ENCODE measurements at regions not wholly inside any gene's neighbourhood (a gene's known extent, or its start where the extent isn't known, plus 50 kb on each side); places are given as distances from the start of the nearest gene placed in this dataset.

DNA sequence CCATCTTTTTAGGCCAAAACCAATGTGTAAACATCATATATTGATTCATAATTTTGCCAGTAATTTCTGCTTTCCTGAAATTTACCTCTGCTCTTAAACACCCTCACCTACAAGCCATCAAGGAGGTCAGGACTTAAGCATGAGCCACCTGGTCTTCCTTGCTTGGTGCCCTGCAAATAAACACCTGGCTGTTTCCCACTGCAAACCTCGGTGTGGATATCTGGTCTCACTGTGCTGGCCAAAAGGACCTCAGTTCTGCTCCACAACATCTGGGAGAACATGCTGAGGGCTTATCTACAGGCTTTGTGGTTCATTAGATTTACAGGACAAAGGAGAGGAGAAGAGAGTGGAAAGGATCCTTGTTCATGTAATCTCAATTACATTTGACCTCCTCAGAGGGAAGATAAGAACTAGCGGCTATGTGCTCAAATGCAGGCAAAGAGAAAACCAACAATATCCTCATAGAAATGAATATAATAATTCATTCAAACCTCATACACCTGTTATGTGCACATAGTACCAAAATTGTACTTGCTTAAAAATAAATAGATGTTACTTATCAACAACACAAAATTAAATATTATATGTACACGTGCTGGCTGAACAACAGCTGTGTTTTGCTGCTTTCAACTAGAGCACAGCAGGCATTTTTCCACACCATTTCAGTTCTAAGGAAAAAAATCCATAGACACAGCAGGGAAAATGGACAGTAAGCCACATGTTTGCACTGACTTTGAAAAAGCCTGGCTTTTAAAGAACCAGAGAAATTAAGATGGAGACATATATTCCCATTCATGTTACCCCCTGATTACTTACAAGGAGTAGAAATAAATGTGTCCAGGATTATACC is 465.1 kb downstream of the LPIN1 start:
- Mint-ChIP-seq H3K27me3 (no peaks in the 10 kb centered on the region), H3K9me3 (no peaks in the 10 kb centered on the region), H3K4me1 (no peaks in the 10 kb centered on the region), H3K36me3 (no peaks in the 10 kb centered on the region), H3K27ac (no peak overlapping the region), H3K4me3 (no peak overlapping the region)
- no peak for ATAC-seq

GRCh38 chr2:12212841-12213597 is 466.6 kb downstream of the LPIN1 start:
- no peak for ATAC-seq
- H3K36me3 Mint-ChIP-seq: no peaks in the 10 kb centered on the region
- no peaks in the 10 kb centered on the region for H3K4me1 Mint-ChIP-seq
- no peaks in the 10 kb centered on the region for H3K27me3 Mint-ChIP-seq
- no peak overlapping the region for H3K27ac Mint-ChIP-seq
- no peaks in the 10 kb centered on the region for H3K9me3 Mint-ChIP-seq
- no peak overlapping the region for H3K4me3 Mint-ChIP-seq

DNA sequence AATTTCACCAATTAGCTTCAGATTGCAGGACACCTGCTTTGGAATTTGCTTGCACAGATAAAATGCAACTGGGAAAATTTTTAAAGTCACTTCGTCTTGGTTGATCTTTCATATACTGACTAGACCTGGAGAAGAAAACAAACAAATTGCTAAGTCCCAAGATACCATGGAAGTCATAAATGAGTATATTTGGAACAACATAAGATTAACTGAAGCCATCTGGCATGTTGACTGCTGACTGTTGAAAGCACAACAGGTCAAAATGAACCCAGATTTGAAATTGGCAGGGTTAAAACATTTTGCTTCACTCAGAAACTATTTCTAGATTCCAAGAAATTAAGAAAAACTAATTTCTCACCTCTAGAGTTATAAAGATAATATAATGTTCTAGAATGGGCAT is 470.7 kb downstream of the LPIN1 start:
- Mint-ChIP-seq H3K9me3 (peaks cover 6% of the 10 kb centered on the region), H3K4me3 (no peak overlapping the region), H3K27ac (no peak overlapping the region), H3K4me1 (no peaks in the 10 kb centered on the region), H3K27me3 (no peaks in the 10 kb centered on the region), H3K36me3 (peaks cover 7% of the 10 kb centered on the region)
- ATAC-seq: no peak

- no peak for ATAC-seq
- Mint-ChIP-seq H3K4me1 (no peaks in the 10 kb centered on the region), H3K27me3 (no peaks in the 10 kb centered on the region), H3K9me3 (peaks cover 17% of the 10 kb centered on the region), H3K27ac (no peak overlapping the region), H3K4me3 (no peak overlapping the region), H3K36me3 (peaks cover 17% of the 10 kb centered on the region)
Measured at GRCh38 chr2:12219761-12220160, 473.3 kb downstream of the LPIN1 start.

- Mint-ChIP-seq H3K36me3 (peaks cover 25% of the 10 kb centered on the region), H3K27me3 (no peaks in the 10 kb centered on the region)
Measured at GRCh38 chr2:12221584-12221983, 475.2 kb downstream of the LPIN1 start.

GRCh38 chr2:12222554-12222953 is 476.1 kb downstream of the LPIN1 start:
- Mint-ChIP-seq H3K4me3 (no peak overlapping the region), H3K4me1 (no peaks in the 10 kb centered on the region), H3K36me3 (peaks cover 25% of the 10 kb centered on the region), H3K27ac (no peak overlapping the region), H3K27me3 (no peaks in the 10 kb centered on the region), H3K9me3 (peaks cover 24% of the 10 kb centered on the region)
- ATAC-seq: no peak

More at GRCh38 chr2:12221584-12221983, 475.2 kb downstream of the LPIN1 start:
- Mint-ChIP-seq H3K27ac (no peak overlapping the region), H3K4me1 (no peaks in the 10 kb centered on the region), H3K9me3 (peaks cover 24% of the 10 kb centered on the region), H3K4me3 (no peak overlapping the region)
- no peak for ATAC-seq

GRCh38 chr2:12223732-12224131 is 477.3 kb downstream of the LPIN1 start:
- Mint-ChIP-seq H3K27me3 (no peaks in the 10 kb centered on the region), H3K9me3 (peaks cover 24% of the 10 kb centered on the region), H3K4me1 (no peaks in the 10 kb centered on the region), H3K27ac (no peak overlapping the region), H3K4me3 (no peak overlapping the region), H3K36me3 (peaks cover 25% of the 10 kb centered on the region)
- ATAC-seq: no peak

GRCh38 chr2:12226653-12227052 is 480.2 kb downstream of the LPIN1 start:
- Mint-ChIP-seq H3K27ac (no peak overlapping the region), H3K4me3 (no peak overlapping the region), H3K36me3 (peaks cover 22% of the 10 kb centered on the region), H3K9me3 (peaks cover 23% of the 10 kb centered on the region), H3K4me1 (no peaks in the 10 kb centered on the region), H3K27me3 (no peaks in the 10 kb centered on the region)
- no peak for ATAC-seq

GRCh38 chr2:12227941-12228608 is 481.6 kb downstream of the LPIN1 start:
- H3K9me3 Mint-ChIP-seq: peaks cover 13% of the 10 kb centered on the region
- no peak overlapping the region for H3K4me3 Mint-ChIP-seq

DNA sequence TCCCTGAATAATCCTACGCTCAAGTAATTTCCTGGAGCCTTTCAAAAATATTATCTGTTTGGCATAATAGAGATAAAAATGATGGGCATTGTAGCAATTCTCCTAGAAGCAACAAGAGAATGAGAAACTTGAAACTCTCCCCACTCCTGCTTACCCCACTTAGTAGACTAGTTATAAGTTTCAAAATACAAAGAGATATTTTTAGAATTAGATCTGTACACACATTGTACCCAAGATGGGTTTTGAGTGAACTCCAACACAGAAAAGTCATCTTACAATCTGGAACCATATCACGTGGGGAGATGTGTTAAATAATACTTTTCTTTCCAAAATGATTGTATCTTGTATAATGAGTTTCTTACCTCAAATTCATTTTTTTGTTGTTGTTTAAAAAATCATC is 484.9 kb downstream of the LPIN1 start:
- H3K27ac Mint-ChIP-seq: no peak overlapping the region
- no peaks in the 10 kb centered on the region for H3K27me3 Mint-ChIP-seq
- H3K9me3 Mint-ChIP-seq: no peaks in the 10 kb centered on the region
- H3K4me3 Mint-ChIP-seq: no peak overlapping the region
- no peaks in the 10 kb centered on the region for H3K4me1 Mint-ChIP-seq
- no peak for ATAC-seq
- H3K36me3 Mint-ChIP-seq: peaks cover under 1% of the 10 kb centered on the region

More at GRCh38 chr2:12227941-12228608, 481.6 kb downstream of the LPIN1 start:
- no peak overlapping the region for H3K27ac Mint-ChIP-seq
- peaks cover 13% of the 10 kb centered on the region for H3K36me3 Mint-ChIP-seq
- ATAC-seq: no peak
- no peaks in the 10 kb centered on the region for H3K27me3 Mint-ChIP-seq
- no peaks in the 10 kb centered on the region for H3K4me1 Mint-ChIP-seq

GRCh38 chr2:12232876-12233275 is 483.9 kb upstream of the TRIB2 start:
- H3K27me3 Mint-ChIP-seq: no peaks in the 10 kb centered on the region
- H3K4me3 Mint-ChIP-seq: no peak overlapping the region
- H3K36me3 Mint-ChIP-seq: no peaks in the 10 kb centered on the region
- H3K27ac Mint-ChIP-seq: no peak overlapping the region
- ATAC-seq: no peak
- no peaks in the 10 kb centered on the region for H3K4me1 Mint-ChIP-seq
- H3K9me3 Mint-ChIP-seq: no peaks in the 10 kb centered on the region

DNA sequence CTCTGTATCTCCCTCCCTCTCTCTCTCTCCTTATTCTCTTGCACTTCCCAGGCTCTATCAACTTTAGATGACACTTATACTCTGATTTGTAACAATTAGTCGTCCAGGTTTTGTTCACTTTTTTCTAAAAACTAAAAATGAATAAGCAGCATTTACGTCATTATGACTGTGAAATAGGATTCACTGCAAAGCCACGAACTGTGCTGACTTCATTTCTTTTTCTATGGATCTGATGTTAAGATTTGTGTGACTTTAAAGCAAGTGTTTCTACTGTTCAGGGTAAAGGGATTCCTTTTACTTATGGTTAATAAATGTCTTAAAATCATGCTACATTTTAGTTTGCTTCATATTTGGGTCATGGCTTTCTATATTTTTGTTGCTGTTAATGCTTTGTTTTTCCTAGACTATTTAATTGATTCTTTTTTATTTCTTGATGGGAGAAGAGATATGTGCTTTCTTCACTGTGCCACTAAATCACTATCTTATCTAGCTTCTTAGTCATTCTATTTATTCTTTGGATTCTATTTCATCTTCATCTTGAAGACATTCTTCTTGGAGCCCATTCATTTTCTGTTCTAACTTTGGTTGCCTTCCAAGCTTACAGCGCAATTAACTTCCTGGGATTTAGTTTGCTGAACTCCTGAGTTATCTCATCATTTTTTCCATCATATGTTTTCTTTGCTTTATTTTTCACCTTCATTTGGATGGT is 480.4 kb upstream of the TRIB2 start:
- no peak overlapping the region for H3K4me3 Mint-ChIP-seq
- H3K27me3 Mint-ChIP-seq: no peaks in the 10 kb centered on the region
- H3K9me3 Mint-ChIP-seq: peaks cover 4% of the 10 kb centered on the region
- H3K27ac Mint-ChIP-seq: no peak overlapping the region
- H3K36me3 Mint-ChIP-seq: no peaks in the 10 kb centered on the region
- no peak for ATAC-seq
- H3K4me1 Mint-ChIP-seq: no peaks in the 10 kb centered on the region

- no peak for ATAC-seq
- H3K27me3 Mint-ChIP-seq: no peaks in the 10 kb centered on the region
- no peak overlapping the region for H3K27ac Mint-ChIP-seq
- no peak overlapping the region for H3K4me3 Mint-ChIP-seq
- H3K4me1 Mint-ChIP-seq: no peaks in the 10 kb centered on the region
- no peaks in the 10 kb centered on the region for H3K36me3 Mint-ChIP-seq
- peaks cover 4% of the 10 kb centered on the region for H3K9me3 Mint-ChIP-seq
Measured at GRCh38 chr2:12240206-12240605, 476.5 kb upstream of the TRIB2 start.

DNA sequence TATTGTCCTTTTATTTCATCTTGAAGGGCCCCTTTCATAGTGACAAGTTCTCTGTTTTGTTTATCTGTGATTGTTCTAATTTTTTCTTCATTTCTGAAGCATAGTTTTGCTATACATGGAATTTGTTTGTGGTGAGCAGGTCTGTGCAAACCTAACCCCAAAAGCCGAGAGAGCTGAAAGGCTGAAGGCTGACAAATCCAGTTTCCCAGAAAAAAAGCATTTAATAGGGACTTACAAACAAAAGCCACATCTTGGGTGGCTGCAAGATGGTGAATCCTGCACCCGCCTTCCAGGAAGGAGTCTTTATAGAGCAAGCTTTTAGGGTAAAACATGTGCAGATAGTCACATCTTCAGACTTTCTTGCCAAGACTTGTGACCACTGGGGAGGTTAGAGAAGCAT is 473.4 kb upstream of the TRIB2 start:
- H3K27me3 Mint-ChIP-seq: no peaks in the 10 kb centered on the region
- H3K4me3 Mint-ChIP-seq: no peak overlapping the region
- no peak for ATAC-seq
- no peaks in the 10 kb centered on the region for H3K36me3 Mint-ChIP-seq
- no peaks in the 10 kb centered on the region for H3K4me1 Mint-ChIP-seq
- H3K9me3 Mint-ChIP-seq: peaks cover 4% of the 10 kb centered on the region
- no peak overlapping the region for H3K27ac Mint-ChIP-seq

GRCh38 chr2:12244070-12244469 is 472.7 kb upstream of the TRIB2 start:
- H3K4me1 Mint-ChIP-seq: no peaks in the 10 kb centered on the region
- H3K36me3 Mint-ChIP-seq: no peaks in the 10 kb centered on the region
- no peak overlapping the region for H3K27ac Mint-ChIP-seq
- no peak for ATAC-seq
- H3K27me3 Mint-ChIP-seq: no peaks in the 10 kb centered on the region
- peaks cover 4% of the 10 kb centered on the region for H3K9me3 Mint-ChIP-seq
- no peak overlapping the region for H3K4me3 Mint-ChIP-seq
